Endothelial cell of umbilical vein (primary cell): ENCODE measurements at regions not wholly inside any gene's neighbourhood (a gene's known extent, or its start where the extent isn't known, plus 50 kb on each side); places are given as distances from the start of the nearest gene placed in this dataset.

Experiments used
- BruUV-seq: library from RNA; stranded (reverse); fragments of 400-500 nt; replicated peaks from 2 replicates; lab custom pipeline; 2021; lab: Mats Ljungman, UMichigan
- CTCF ChIA-PET: fragments of 300-600, 350-600 bp; sonication (Branson Sonifier 250); formaldehyde crosslinking; loops from one replicate; lab custom pipeline; 2021; ENCODE audit warnings: antibody characterized with exemption, inconsistent platforms; lab: Charles Lee
- POLR2A ChIA-PET: fragments of 300-600, 350-600 bp; sonication (Branson Sonifier 250); formaldehyde crosslinking; loops from one replicate; lab custom pipeline; 2021; ENCODE audit warnings: antibody characterized with exemption, inconsistent platforms; lab: Charles Lee
- DNase-seq: peaks from one replicate; pipeline ENCODE4 v3.0.0-alpha.2; 2011; ENCODE audit warnings: low read depth, low spot score
- FAIRE-seq: peaks from 2 replicates; lab custom pipeline; 2011; peaks lifted over from hg19 to GRCh38; lab: Jason Lieb, UNC
- H2AFZ ChIP-seq: 2 replicates; pipeline ENCODE4 v1.6.0; 2012; ENCODE audit warnings: low read depth, low read length, control low read depth, inconsistent platforms
- H3K27ac ChIP-seq: 2 replicates; pipeline ENCODE4 v1.5.1; 2011; ENCODE audit warnings: low read depth, mild to moderate bottlenecking, control low read depth, low read length, moderate library complexity; ENCODE audit not compliant: insufficient read depth
- H3K27me3 ChIP-seq, 2 experiments: 2 replicates each; pipeline versions ENCODE4 v1.6.0 to v1.6.1; 2011; ENCODE audit warnings: low read length in 2 of 2, mixed read lengths in 1 of 2; ENCODE audit not compliant: control insufficient read depth in 2 of 2, insufficient read depth in 2 of 2
- H3K36me3 ChIP-seq, 2 experiments: 2 replicates in 1 of 2; 3 replicates in 1 of 2; pipeline ENCODE4 v1.5.1; 2011; ENCODE audit warnings: low read length in 2 of 2, mild to moderate bottlenecking in 1 of 2, moderate library complexity in 1 of 2; ENCODE audit not compliant: control insufficient read depth in 2 of 2, insufficient read depth in 2 of 2; ENCODE audit errors: extremely low read depth in 1 of 2
- H3K4me1 ChIP-seq: 3 replicates; pipeline ENCODE4 v1.5.1; 2011; ENCODE audit warnings: mild to moderate bottlenecking, low read length; ENCODE audit not compliant: control insufficient read depth, insufficient read depth; ENCODE audit errors: extremely low read depth
- H3K4me2 ChIP-seq: 2 replicates; pipeline ENCODE4 v1.6.1; 2011; ENCODE audit warnings: low read length, control low read depth, mixed read lengths; ENCODE audit not compliant: insufficient read depth
- H3K4me3 ChIP-seq, 3 experiments: fragments of 200-600 bp in 1 of 3; sonication (generic), shearing (Covaris generic) in 1 of 3; replicated peaks in 1 of 3; 2 replicates each; pipeline ENCODE4 v1.5.1; 2011 to 2016; ENCODE audit warnings: control low read depth in 3 of 3, low read length in 3 of 3, mild to moderate bottlenecking in 2 of 3, inconsistent platforms in 1 of 3, low read depth in 1 of 3, moderate library complexity in 1 of 3; ENCODE audit not compliant: insufficient read depth in 1 of 3
- H3K79me2 ChIP-seq: 2 replicates; pipeline ENCODE4 v1.6.0; 2012; ENCODE audit warnings: low read length, inconsistent platforms; ENCODE audit not compliant: control insufficient read depth, insufficient read depth
- H3K9ac ChIP-seq: replicated peaks from 2 replicates; pipeline ENCODE3; 2011; ENCODE audit warnings: low read length, control low read depth; ENCODE audit not compliant: insufficient read depth; ENCODE audit errors: extremely low read depth
- H3K9me1 ChIP-seq: replicated peaks from 3 replicates; pipeline ENCODE4 v1.6.0; 2011; ENCODE audit warnings: mild to moderate bottlenecking, low read length; ENCODE audit not compliant: control insufficient read depth, insufficient read depth; ENCODE audit errors: extremely low read depth
- H3K9me3 ChIP-seq: replicated peaks from 2 replicates; pipeline ENCODE4 v1.5.1; 2012; ENCODE audit warnings: low read length, inconsistent platforms; ENCODE audit not compliant: control insufficient read depth, insufficient read depth
- H4K20me1 ChIP-seq: replicated peaks from 2 replicates; pipeline ENCODE3; 2011; ENCODE audit warnings: mild to moderate bottlenecking, low read length; ENCODE audit not compliant: control insufficient read depth, insufficient read depth; ENCODE audit errors: extremely low read depth
- EZH2 ChIP-seq: IDR thresholded peaks from 2 replicates; pipeline ENCODE4 v1.6.1; 2012; ENCODE audit warnings: borderline replicate concordance, low read depth, mild to moderate bottlenecking, moderate library complexity, low read length, inconsistent platforms; ENCODE audit not compliant: severe bottlenecking
- FOS ChIP-seq: IDR thresholded peaks from 2 replicates; pipeline ENCODE4 v1.6.1; 2011; ENCODE audit warnings: mild to moderate bottlenecking, low read length, moderate library complexity, borderline replicate concordance; ENCODE audit not compliant: insufficient read depth
- GATA2 ChIP-seq: IDR thresholded peaks from 2 replicates; pipeline ENCODE4 v1.7.0; 2011; ENCODE audit warnings: low read depth, mild to moderate bottlenecking, moderate library complexity, mixed read lengths, low read length; ENCODE audit not compliant: insufficient read length, insufficient read depth
- JUN ChIP-seq: IDR thresholded peaks from 2 replicates; pipeline ENCODE4 v1.6.1; 2011; ENCODE audit warnings: borderline replicate concordance, low read depth; ENCODE audit not compliant: insufficient read length, insufficient read depth
- MYC ChIP-seq: IDR thresholded peaks from one replicate; pipeline ENCODE4 v1.6.1; 2011; ENCODE audit warnings: mild to moderate bottlenecking, low read depth, low read length
- POLR2A ChIP-seq: IDR thresholded peaks from 2 replicates; pipeline ENCODE4 v1.6.1; 2012; ENCODE audit warnings: low read depth, mild to moderate bottlenecking, control low read depth, low read length
- POLR2AphosphoS5 ChIP-seq: IDR thresholded peaks from 2 replicates; pipeline ENCODE4 v1.6.1; 2012; ENCODE audit warnings: low read depth, mild to moderate bottlenecking, control low read depth, low read length, moderate library complexity; ENCODE audit not compliant: insufficient read depth
- dilution Hi-C: fragments of 300-500 bp; cut with MboI; formaldehyde crosslinking; loops from one replicate; pipeline ENCODE4 v1.15.0; 2019; ENCODE audit warnings: low sequenced_read_pairs; ENCODE audit not compliant: extremely low pct_ligation_motif_present
- intact Hi-C: fragments of 100-400 bp; cut with micrococcal nuclease; formaldehyde crosslinking; loops from one replicate; pipeline ENCODE4 v1.10.0; 2022
- TF ChIP-seq, protein P1 (sequence below), 2 donors: IDR thresholded peaks; 1 replicate in 1 of 2; 2 replicates in 1 of 2; pipeline ENCODE4 v1.5.1; 2011; ENCODE audit warnings: low read length in 2 of 2, mild to moderate bottlenecking in 2 of 2, moderate library complexity in 2 of 2, control low read depth in 1 of 2, inconsistent platforms in 1 of 2, low read depth in 1 of 2; ENCODE audit not compliant: insufficient read depth in 1 of 2; ENCODE audit errors: extremely low read depth in 1 of 2
- TF ChIP-seq, protein P2 (sequence below): IDR thresholded peaks from 2 replicates; pipeline ENCODE4 v1.6.1; 2011; ENCODE audit not compliant: insufficient read depth, insufficient read length

DNA sequence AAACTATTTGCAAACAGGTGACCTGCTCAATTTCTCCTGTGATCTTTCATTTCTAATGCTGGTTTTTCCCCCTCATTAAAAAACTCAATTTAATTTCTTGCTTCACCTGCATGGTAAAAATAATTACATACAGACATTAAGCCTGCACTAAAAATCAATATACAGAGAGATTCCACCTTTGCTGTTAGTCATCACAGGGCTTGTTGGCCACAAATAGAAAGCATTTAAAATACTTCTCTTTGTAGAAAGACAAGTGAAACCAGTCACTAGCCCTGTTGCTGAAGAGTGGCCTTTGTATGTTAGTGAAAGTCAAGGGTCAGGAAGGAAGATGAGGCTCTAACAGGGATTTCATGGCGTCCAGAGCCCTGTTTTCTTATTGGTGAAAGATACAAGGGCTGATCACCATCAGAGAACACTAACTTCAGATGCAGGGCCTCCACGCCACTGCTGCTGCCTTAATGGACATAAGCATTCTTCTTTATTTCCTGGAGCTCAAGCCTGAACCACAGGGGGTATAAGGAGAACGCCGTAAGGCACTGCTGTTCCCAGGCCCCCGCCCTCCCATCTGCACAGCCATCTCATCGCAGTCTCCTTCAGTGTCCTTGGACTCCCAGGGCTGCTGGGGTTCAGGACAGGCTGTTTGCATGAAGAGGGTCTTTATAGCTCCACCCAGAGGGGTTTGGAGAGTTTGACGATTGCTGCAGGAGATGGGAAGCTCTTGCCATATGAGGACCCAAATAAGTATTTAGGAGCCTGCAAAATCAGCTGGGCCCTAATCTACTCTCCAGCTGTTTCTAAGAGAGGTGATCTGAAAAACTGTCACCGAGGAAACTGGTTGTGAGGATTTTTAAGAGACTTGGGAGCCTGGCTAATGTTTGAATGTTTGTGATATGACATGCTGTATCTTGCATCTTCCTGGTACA is 117.3 kb upstream of the IRF2BP2 start:
- intact Hi-C loops (no loop called here), dilution Hi-C loops (loop anchor here (10.0 to 25.0 kb wide), 2 partner anchors 110 to 348 kb away; no protein-coding TSS in a partner anchor)
- Histone ChIP-seq H2AFZ (no peak overlapping the region), H3K36me3 (no peaks in the 10 kb centered on the region), H3K27me3 (no peaks in the 10 kb centered on the region), H3K9me1 (no peaks in the 10 kb centered on the region), H3K9ac (no peak overlapping the region), H3K27ac (no peak overlapping the region), H4K20me1 (no peaks in the 10 kb centered on the region), H3K79me2 (no peaks in the 10 kb centered on the region), H3K4me2 (no peak overlapping the region), H3K4me1 (peaks cover 53% of the 10 kb centered on the region), H3K9me3 (no peaks in the 10 kb centered on the region), H3K4me3 (no peak overlapping the region)
- CTCF ChIA-PET: interaction anchor here (3.4 kb wide), 1 partner anchor 17 kb away, joined by 14 read pairs; no protein-coding TSS in a partner anchor
- FAIRE-seq (peak; percentile 38), DNase-seq (no peak)
- BruUV-seq: no TSS peak
- POLR2A ChIA-PET: no interaction called here
- TF ChIP-seq MYC (no peak), JUN (no peak)

- POLR2A ChIA-PET: no interaction called here
- no peak for TF ChIP-seq GATA2
- TF ChIP-seq, protein P1, sequence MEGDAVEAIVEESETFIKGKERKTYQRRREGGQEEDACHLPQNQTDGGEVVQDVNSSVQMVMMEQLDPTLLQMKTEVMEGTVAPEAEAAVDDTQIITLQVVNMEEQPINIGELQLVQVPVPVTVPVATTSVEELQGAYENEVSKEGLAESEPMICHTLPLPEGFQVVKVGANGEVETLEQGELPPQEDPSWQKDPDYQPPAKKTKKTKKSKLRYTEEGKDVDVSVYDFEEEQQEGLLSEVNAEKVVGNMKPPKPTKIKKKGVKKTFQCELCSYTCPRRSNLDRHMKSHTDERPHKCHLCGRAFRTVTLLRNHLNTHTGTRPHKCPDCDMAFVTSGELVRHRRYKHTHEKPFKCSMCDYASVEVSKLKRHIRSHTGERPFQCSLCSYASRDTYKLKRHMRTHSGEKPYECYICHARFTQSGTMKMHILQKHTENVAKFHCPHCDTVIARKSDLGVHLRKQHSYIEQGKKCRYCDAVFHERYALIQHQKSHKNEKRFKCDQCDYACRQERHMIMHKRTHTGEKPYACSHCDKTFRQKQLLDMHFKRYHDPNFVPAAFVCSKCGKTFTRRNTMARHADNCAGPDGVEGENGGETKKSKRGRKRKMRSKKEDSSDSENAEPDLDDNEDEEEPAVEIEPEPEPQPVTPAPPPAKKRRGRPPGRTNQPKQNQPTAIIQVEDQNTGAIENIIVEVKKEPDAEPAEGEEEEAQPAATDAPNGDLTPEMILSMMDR (IDR thresholded peaks at IDR 0.05; ENCODE audit: extremely low read depth in 1 of 2, insufficient read depth in 1 of 2, low read depth in 1 of 2, low read length in 2 of 2): no peak
- TF ChIP-seq JUN: no peak
- no peak for TF ChIP-seq POLR2A
- TF ChIP-seq EZH2: no peak
- TF ChIP-seq FOS: no peak
- TF ChIP-seq, protein P2, sequence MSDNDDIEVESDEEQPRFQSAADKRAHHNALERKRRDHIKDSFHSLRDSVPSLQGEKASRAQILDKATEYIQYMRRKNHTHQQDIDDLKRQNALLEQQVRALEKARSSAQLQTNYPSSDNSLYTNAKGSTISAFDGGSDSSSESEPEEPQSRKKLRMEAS: no peak
- no peak for TF ChIP-seq MYC
- no peak for TF ChIP-seq POLR2AphosphoS5
- H3K4me1 ChIP-seq: peaks cover 55% of the 10 kb centered on the region
- intact Hi-C loops (no loop called here), dilution Hi-C loops (loop anchor here (10.0 to 25.0 kb wide), 2 partner anchors 111 to 348 kb away; no protein-coding TSS in a partner anchor)
- no peaks in the 10 kb centered on the region for H4K20me1 ChIP-seq
- no peak overlapping the region for H3K4me2 ChIP-seq
- BruUV-seq: no TSS peak
- H3K9me3 ChIP-seq: no peaks in the 10 kb centered on the region
- H2AFZ ChIP-seq: peak overlapping the region; percentile 29
- no peak overlapping the region for H3K9ac ChIP-seq
- H3K27ac ChIP-seq: peak overlapping the region; percentile 91
- no peaks in the 10 kb centered on the region for H3K9me1 ChIP-seq
- DNase-seq (peak; percentile 57), FAIRE-seq (no peak)
- CTCF ChIA-PET: interaction anchor here (1.5 to 3.8 kb wide), 4 partner anchors 17 to 367 kb away, joined by 5 to 51 read pairs (median 10); partner anchors contain the start of gene IRF2BP2
- H3K36me3 ChIP-seq: no peaks in the 10 kb centered on the region
- no peaks in the 10 kb centered on the region for H3K79me2 ChIP-seq
- H3K4me3 ChIP-seq: no peak overlapping the region
- H3K27me3 ChIP-seq: no peaks in the 10 kb centered on the region
These were observed 116.5 kb upstream of the IRF2BP2 start for GRCh38 chr1:234726359-234726943.
